Coronary artery (tissue), 2 donors: ENCODE measurements at regions not wholly inside any gene's neighbourhood (a gene's known extent, or its start where the extent isn't known, plus 50 kb on each side); places are given as distances from the start of the nearest gene placed in this dataset.

Experiments
- DNase-seq: peaks from one replicate; pipeline ENCODE4 v3.0.0-alpha.2; 2017; ENCODE audit warnings: low spot score
- H3K27ac ChIP-seq, 2 donors: fragments of 200-600 bp; sonication (generic); one replicate each; pipeline ENCODE4 v1.5.1; 2016 to 2019
- H3K4me3 ChIP-seq: fragments of 200-600 bp; sonication (generic); 2 replicates; pipeline ENCODE4 v1.5.1; 2016; ENCODE audit warnings: mild to moderate bottlenecking, moderate library complexity
- CTCF ChIP-seq: fragments of 200-600 bp; sonication (generic); IDR thresholded peaks from one replicate; pipeline ENCODE4 v1.5.1; 2019; ENCODE audit warnings: antibody characterized with exemption

GRCh38 chr13:87080100-87080779 is 590.9 kb upstream of the SLITRK5 start:
- Histone ChIP-seq H3K27ac (no peak overlapping the region), H3K4me3 (no peak overlapping the region)
- DNase-seq: no peak
- TF ChIP-seq CTCF: no peak

GRCh38 chr13:87084192-87084591 is 587.0 kb upstream of the SLITRK5 start:
- Histone ChIP-seq H3K4me3 (no peak overlapping the region), H3K27ac (no peak overlapping the region)
- DNase-seq: no peak
- TF ChIP-seq CTCF: no peak

GRCh38 chr13:87087741-87088140 is 583.4 kb upstream of the SLITRK5 start:
- DNase-seq: no peak
- H3K27ac ChIP-seq: no peak overlapping the region
- no peak for TF ChIP-seq CTCF
- H3K4me3 ChIP-seq: no peak overlapping the region

GRCh38 chr13:87089391-87089790 is 581.8 kb upstream of the SLITRK5 start:
- no peak overlapping the region for H3K27ac ChIP-seq
- TF ChIP-seq CTCF: no peak
- no peak for DNase-seq
- H3K4me3 ChIP-seq: no peak overlapping the region

- no peak for TF ChIP-seq CTCF
- Histone ChIP-seq H3K4me3 (no peak overlapping the region), H3K27ac (no peak overlapping the region)
- DNase-seq: no peak
Measured at GRCh38 chr13:87093399-87093798, 577.8 kb upstream of the SLITRK5 start.

GRCh38 chr13:87094646-87095045 is 576.5 kb upstream of the SLITRK5 start:
- Histone ChIP-seq H3K4me3 (no peak overlapping the region), H3K27ac (no peak overlapping the region)
- no peak for TF ChIP-seq CTCF
- no peak for DNase-seq

- no peak for DNase-seq
- H3K4me3 ChIP-seq: no peak overlapping the region
- H3K27ac ChIP-seq: no peak overlapping the region
- no peak for TF ChIP-seq CTCF
Measured at GRCh38 chr13:87100431-87100830, 570.7 kb upstream of the SLITRK5 start.
